ENCODE measurements at regions not wholly inside any gene's neighbourhood (a gene's known extent, or its start where the extent isn't known, plus 50 kb on each side); places are given as distances from the start of the nearest gene placed in this dataset.

- no peak overlapping the region for H3K27ac ChIP-seq (ENCODE audit: low read depth, low read length)
- no peak overlapping the region for H3K4me2 ChIP-seq (ENCODE audit: low read depth, low read length, poor library complexity, severe bottlenecking)
- H3K9me2 ChIP-seq (replicated peaks; ENCODE audit: insufficient read depth, low read length) = no peaks in the 10 kb centered on the region
- H4K20me1 ChIP-seq (ENCODE audit: low read depth, low read length) = no peaks in the 10 kb centered on the region
- no peaks in the 10 kb centered on the region for H3K27me3 ChIP-seq (ENCODE audit: low read length)
- no peak overlapping the region for H3K4me3 ChIP-seq (ENCODE audit: insufficient read depth, low read length, poor library complexity, severe bottlenecking)
- TF ChIP-seq EZH2phosphoT487 (conservative IDR thresholded peaks at IDR 0.05; ENCODE audit: low read length) = no peak
- no peak for TF ChIP-seq CTCF (IDR thresholded peaks at IDR 0.05; ENCODE audit: insufficient read depth, low read length, poor library complexity, severe bottlenecking)
- H3K9me3 ChIP-seq (ENCODE audit: insufficient read depth, low read length) = no peaks in the 10 kb centered on the region
- no peaks in the 10 kb centered on the region for H3K79me2 ChIP-seq (ENCODE audit: insufficient read depth, low read length)
- H3F3A ChIP-seq (ENCODE audit: insufficient read depth) = no peaks in the 10 kb centered on the region
- no peaks in the 10 kb centered on the region for H3K36me3 ChIP-seq (ENCODE audit: low read length)
- no peak overlapping the region for H3K9ac ChIP-seq (ENCODE audit: low read length)
- no peak overlapping the region for H2AFZ ChIP-seq (ENCODE audit: low read depth, low read length, severe bottlenecking)
Observed at GRCh38 chr9:90175865-90176264, 466.8 kb downstream of the DIRAS2 start.

GRCh38 chr9:90176901-90177300 lies 465.7 kb downstream of the DIRAS2 start:
- Histone ChIP-seq H3K9ac (ENCODE audit: low read length) (no peak overlapping the region), H3F3A (ENCODE audit: insufficient read depth) (no peaks in the 10 kb centered on the region), H3K9me3 (ENCODE audit: insufficient read depth, low read length) (no peaks in the 10 kb centered on the region), H2AFZ (ENCODE audit: low read depth, low read length, severe bottlenecking) (no peak overlapping the region), H4K20me1 (ENCODE audit: low read depth, low read length) (no peaks in the 10 kb centered on the region), H3K27ac (ENCODE audit: low read depth, low read length) (no peak overlapping the region), H3K27me3 (ENCODE audit: low read length) (no peaks in the 10 kb centered on the region), H3K79me2 (ENCODE audit: insufficient read depth, low read length) (no peaks in the 10 kb centered on the region), H3K4me2 (ENCODE audit: low read depth, low read length, poor library complexity, severe bottlenecking) (no peak overlapping the region), H3K9me2 (replicated peaks; ENCODE audit: insufficient read depth, low read length) (no peaks in the 10 kb centered on the region), H3K4me3 (ENCODE audit: insufficient read depth, low read length, poor library complexity, severe bottlenecking) (no peak overlapping the region), H3K36me3 (ENCODE audit: low read length) (no peaks in the 10 kb centered on the region)
- TF ChIP-seq EZH2phosphoT487 (conservative IDR thresholded peaks at IDR 0.05; ENCODE audit: low read length) = no peak
- TF ChIP-seq CTCF (IDR thresholded peaks at IDR 0.05; ENCODE audit: insufficient read depth, low read length, poor library complexity, severe bottlenecking) = no peak

GRCh38 chr9:90180381-90180780 lies 462.2 kb downstream of the DIRAS2 start:
- Histone ChIP-seq H3K9me3 (ENCODE audit: insufficient read depth, low read length) (no peaks in the 10 kb centered on the region), H3K4me2 (ENCODE audit: low read depth, low read length, poor library complexity, severe bottlenecking) (no peak overlapping the region), H4K20me1 (ENCODE audit: low read depth, low read length) (no peaks in the 10 kb centered on the region), H2AFZ (ENCODE audit: low read depth, low read length, severe bottlenecking) (no peak overlapping the region), H3K36me3 (ENCODE audit: low read length) (no peaks in the 10 kb centered on the region), H3K9me2 (replicated peaks; ENCODE audit: insufficient read depth, low read length) (no peaks in the 10 kb centered on the region), H3K27ac (ENCODE audit: low read depth, low read length) (no peak overlapping the region), H3F3A (ENCODE audit: insufficient read depth) (no peaks in the 10 kb centered on the region), H3K79me2 (ENCODE audit: insufficient read depth, low read length) (no peaks in the 10 kb centered on the region), H3K27me3 (ENCODE audit: low read length) (no peaks in the 10 kb centered on the region), H3K9ac (ENCODE audit: low read length) (no peak overlapping the region), H3K4me3 (ENCODE audit: insufficient read depth, low read length, poor library complexity, severe bottlenecking) (no peak overlapping the region)
- TF ChIP-seq CTCF (IDR thresholded peaks at IDR 0.05; ENCODE audit: insufficient read depth, low read length, poor library complexity, severe bottlenecking) (no peak), EZH2phosphoT487 (conservative IDR thresholded peaks at IDR 0.05; ENCODE audit: low read length) (no peak)

All from SU-DHL-6 (cell line).